Vagina (tissue), 2 donors: ENCODE measurements at regions not wholly inside any gene's neighbourhood (a gene's known extent, or its start where the extent isn't known, plus 50 kb on each side); places are given as distances from the start of the nearest gene placed in this dataset.
"Not testable (repeated sequence)": the region's sequence is repeated elsewhere in the genome, so short reads cannot be mapped to it uniquely, and the experiment has no call there.

Source experiments
- DNase-seq, 2 donors: peaks; one replicate each; pipeline ENCODE4 v3.0.0-alpha.2; 2017; ENCODE audit errors: extremely low spot score in 2 of 2
- H3K27ac ChIP-seq: fragments of 200-600 bp; sonication (generic); one replicate; pipeline ENCODE4 v1.5.1; 2019
- H3K27me3 ChIP-seq: fragments of 200-600 bp; sonication (generic); one replicate; pipeline ENCODE4 v1.5.1; 2019
- H3K36me3 ChIP-seq, 2 donors: fragments of 200-600 bp; sonication (generic); one replicate each; pipeline ENCODE4 v1.5.1; 2017 to 2019
- H3K4me1 ChIP-seq: fragments of 200-600 bp; sonication (generic); one replicate; pipeline ENCODE4 v1.5.1; 2019
- H3K4me3 ChIP-seq, 2 donors: fragments of 200-600 bp; sonication (generic); 1 replicate in 1 of 2; 2 replicates in 1 of 2; pipeline ENCODE4 v1.5.1; 2016 to 2019
- H3K9me3 ChIP-seq: fragments of 200-600 bp; sonication (generic); one replicate; pipeline ENCODE4 v1.5.1; 2019
- CTCF ChIP-seq, 3 experiments: fragments of 450-650 bp in 2 of 3; fragments of 200-600 bp in 1 of 3; sonication (generic) in 1 of 3; IDR thresholded peaks; one replicate each; pipeline ENCODE4 v1.5.1; 2017 to 2019; ENCODE audit warnings: antibody characterized with exemption in 3 of 3, mild to moderate bottlenecking in 2 of 3, moderate library complexity in 2 of 3
- POLR2A ChIP-seq, 2 donors: fragments of 450-650 bp; IDR thresholded peaks; one replicate each; pipeline ENCODE4 v1.6.1; 2017; ENCODE audit warnings: antibody characterized with exemption in 2 of 2, mild to moderate bottlenecking in 2 of 2, moderate library complexity in 2 of 2
- POLR2AphosphoS5 ChIP-seq, 2 donors: sonication (generic); formaldehyde crosslinking; IDR thresholded peaks; one replicate each; pipeline ENCODE4 v1.9.0; 2017; ENCODE audit warnings: antibody characterized with exemption in 2 of 2, mild to moderate bottlenecking in 2 of 2, low read depth in 1 of 2; ENCODE audit not compliant: insufficient read depth in 1 of 2
- intact Hi-C: fragments of 100-400 bp; cut with DNase I; formaldehyde crosslinking; loops from one replicate; pipeline ENCODE4 v1.15.1; 2023

- no peak for DNase-seq
- Histone ChIP-seq H3K4me3 (no peak overlapping the region), H3K9me3 (no peaks in the 10 kb centered on the region), H3K27ac (no peak overlapping the region), H3K36me3 (no peaks in the 10 kb centered on the region), H3K4me1 (no peaks in the 10 kb centered on the region), H3K27me3 (no peaks in the 10 kb centered on the region)
- TF ChIP-seq POLR2AphosphoS5 (IDR thresholded peaks at IDR 0.05; ENCODE audit: insufficient read depth in 1 of 2, low read depth in 1 of 2) (no peak), POLR2A (IDR thresholded peaks at IDR 0.05) (no peak), CTCF (IDR thresholded peaks at IDR 0.05) (no peak)
- intact Hi-C loops, result no loop called here
These were observed 218.0 kb downstream of the WNT5A start for GRCh38 chr3:55269096-55269495.

GRCh38 chr3:55267206-55267930, 219.7 kb downstream of the WNT5A start:
- DNase-seq, result no peak
- Histone ChIP-seq H3K36me3 (no peaks in the 10 kb centered on the region), H3K27ac (no peak overlapping the region), H3K27me3 (no peaks in the 10 kb centered on the region), H3K9me3 (no peaks in the 10 kb centered on the region), H3K4me1 (no peaks in the 10 kb centered on the region), H3K4me3 (no peak overlapping the region)
- intact Hi-C loops, result no loop called here
- TF ChIP-seq CTCF (IDR thresholded peaks at IDR 0.05) (no peak), POLR2A (IDR thresholded peaks at IDR 0.05) (no peak), POLR2AphosphoS5 (IDR thresholded peaks at IDR 0.05; ENCODE audit: insufficient read depth in 1 of 2, low read depth in 1 of 2) (no peak)

GRCh38 chr3:55264919-55265318, 222.2 kb downstream of the WNT5A start:
- Histone ChIP-seq H3K27ac (no peak overlapping the region), H3K4me1 (no peaks in the 10 kb centered on the region), H3K27me3 (no peaks in the 10 kb centered on the region), H3K4me3 (no peak overlapping the region), H3K36me3 (no peaks in the 10 kb centered on the region), H3K9me3 (no peaks in the 10 kb centered on the region)
- no peak for DNase-seq
- intact Hi-C loops, result no loop called here
- TF ChIP-seq POLR2AphosphoS5 (IDR thresholded peaks at IDR 0.05; ENCODE audit: insufficient read depth in 1 of 2, low read depth in 1 of 2) (no peak), POLR2A (IDR thresholded peaks at IDR 0.05) (no peak), CTCF (IDR thresholded peaks at IDR 0.05) (no peak)

- TF ChIP-seq CTCF (IDR thresholded peaks at IDR 0.05) (no peak), POLR2AphosphoS5 (IDR thresholded peaks at IDR 0.05; ENCODE audit: insufficient read depth in 1 of 2, low read depth in 1 of 2) (no peak), POLR2A (IDR thresholded peaks at IDR 0.05) (no peak)
- Histone ChIP-seq H3K36me3 (no peaks in the 10 kb centered on the region), H3K27ac (no peak overlapping the region), H3K4me1 (no peaks in the 10 kb centered on the region), H3K27me3 (no peaks in the 10 kb centered on the region), H3K4me3 (no peak overlapping the region), H3K9me3 (no peaks in the 10 kb centered on the region)
- intact Hi-C loops, result no loop called here
- DNase-seq, result no peak
These were observed 234.2 kb downstream of the WNT5A start for GRCh38 chr3:55252921-55253320.

DNA sequence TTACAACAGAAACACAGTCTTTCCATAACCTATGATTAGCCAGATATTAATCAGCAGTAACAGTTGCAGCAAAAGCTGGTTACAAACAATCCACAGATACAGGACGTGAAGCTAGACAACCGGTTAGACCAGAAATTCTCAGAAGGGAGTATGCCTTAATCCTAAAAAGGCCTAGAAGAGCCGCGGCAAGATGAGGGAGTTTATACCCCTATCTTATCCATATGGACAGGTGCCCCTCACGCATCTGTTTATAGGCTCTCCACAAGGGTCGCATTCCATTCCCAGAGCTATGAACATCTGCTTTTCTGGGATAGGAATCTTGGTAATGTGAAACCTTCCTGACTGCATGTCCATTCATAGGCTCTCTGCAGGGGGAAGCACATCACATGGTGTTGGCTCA, 237.9 kb downstream of the WNT5A start:
- intact Hi-C loops, H3K9me3 ChIP-seq, H3K36me3 ChIP-seq, H3K4me1 ChIP-seq, H3K4me3 ChIP-seq, H3K27ac ChIP-seq, H3K27me3 ChIP-seq, DNase-seq: not testable (repeated sequence)
